ENCODE measurements at regions not wholly inside any gene's neighbourhood (a gene's known extent, or its start where the extent isn't known, plus 50 kb on each side); places are given as distances from the start of the nearest gene placed in this dataset.

DNA sequence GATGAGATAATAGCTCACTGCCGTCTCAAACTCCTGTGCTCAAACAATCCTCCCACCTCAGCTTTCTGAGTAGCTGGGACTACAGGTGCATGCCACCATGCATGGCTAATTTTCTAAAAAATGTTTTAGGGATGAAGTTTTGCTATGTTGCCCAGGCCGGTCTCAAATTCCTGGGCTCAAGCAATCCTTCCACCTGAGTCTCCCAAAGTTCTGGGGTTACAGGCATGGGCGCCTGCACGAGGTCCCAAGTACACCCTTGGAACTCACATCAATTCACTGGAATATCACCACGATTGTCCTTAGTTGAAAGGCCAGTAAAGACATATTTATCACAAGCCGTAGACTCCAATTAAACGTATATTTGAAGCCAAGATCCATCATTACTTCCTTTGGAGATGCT lies 184.6 kb downstream of the IRX1 start:
- Histone ChIP-seq H3K4me2 (no peak overlapping the region), H3K79me2 (ENCODE audit: insufficient read depth, low read depth) (no peaks in the 10 kb centered on the region), H3K27me3 (ENCODE audit: insufficient read depth, low read depth) (no peaks in the 10 kb centered on the region), H3K4me3 (IDR thresholded peaks at IDR 0.05; ENCODE audit: insufficient read depth, low read depth, low read length) (no peak overlapping the region), H3K36me3 (ENCODE audit: insufficient read depth) (no peaks in the 10 kb centered on the region), H3K4me1 (ENCODE audit: low read depth, poor library complexity, severe bottlenecking) (no peaks in the 10 kb centered on the region), H3K9ac (no peak overlapping the region), H4K20me1 (ENCODE audit: insufficient read depth) (no peaks in the 10 kb centered on the region), H2AFZ (ENCODE audit: low read depth) (no peak overlapping the region), H3K27ac (no peak overlapping the region)
- no peak for TF ChIP-seq CTCF (conservative IDR thresholded peaks at IDR 0.05; ENCODE audit: low read depth, low read length)

DNA sequence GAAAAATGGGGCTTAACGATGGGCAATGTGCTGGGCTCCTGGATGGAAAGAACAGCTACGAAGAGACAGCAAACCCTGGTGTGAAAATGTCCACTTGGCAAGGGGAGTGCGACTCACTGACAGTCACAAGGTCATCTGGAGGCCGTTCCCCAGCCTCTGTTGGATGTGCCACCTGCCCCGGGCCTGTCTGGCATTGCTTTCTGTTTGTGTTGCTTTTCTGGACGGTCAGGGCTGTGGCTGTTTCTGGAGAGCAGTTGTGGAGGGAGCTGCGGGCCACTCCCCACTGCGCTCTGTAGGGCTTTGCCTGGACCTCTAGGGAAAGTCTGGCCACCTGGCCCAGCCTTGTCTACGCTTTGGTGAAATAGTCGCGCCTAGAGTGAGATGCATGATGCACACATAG lies 185.3 kb downstream of the IRX1 start:
- Histone ChIP-seq H3K27ac (no peak overlapping the region), H3K4me3 (IDR thresholded peaks at IDR 0.05; ENCODE audit: insufficient read depth, low read depth, low read length) (no peak overlapping the region), H3K4me1 (ENCODE audit: low read depth, poor library complexity, severe bottlenecking) (no peaks in the 10 kb centered on the region), H3K9ac (no peak overlapping the region), H4K20me1 (ENCODE audit: insufficient read depth) (no peaks in the 10 kb centered on the region), H3K4me2 (no peak overlapping the region), H2AFZ (ENCODE audit: low read depth) (no peak overlapping the region), H3K79me2 (ENCODE audit: insufficient read depth, low read depth) (no peaks in the 10 kb centered on the region), H3K36me3 (ENCODE audit: insufficient read depth) (no peaks in the 10 kb centered on the region), H3K27me3 (ENCODE audit: insufficient read depth, low read depth) (no peaks in the 10 kb centered on the region)
- no peak for TF ChIP-seq CTCF (conservative IDR thresholded peaks at IDR 0.05; ENCODE audit: low read depth, low read length)

- no peaks in the 10 kb centered on the region for H4K20me1 ChIP-seq (ENCODE audit: insufficient read depth)
- no peak overlapping the region for H3K4me2 ChIP-seq
- no peak overlapping the region for H3K9ac ChIP-seq
- H3K4me3 ChIP-seq (IDR thresholded peaks at IDR 0.05; ENCODE audit: insufficient read depth, low read depth, low read length) = no peak overlapping the region
- H3K4me1 ChIP-seq (ENCODE audit: low read depth, poor library complexity, severe bottlenecking) = no peaks in the 10 kb centered on the region
- no peaks in the 10 kb centered on the region for H3K79me2 ChIP-seq (ENCODE audit: insufficient read depth, low read depth)
- no peak overlapping the region for H3K27ac ChIP-seq
- H2AFZ ChIP-seq (ENCODE audit: low read depth) = no peak overlapping the region
- H3K27me3 ChIP-seq (ENCODE audit: insufficient read depth, low read depth) = no peaks in the 10 kb centered on the region
- TF ChIP-seq CTCF (conservative IDR thresholded peaks at IDR 0.05; ENCODE audit: low read depth, low read length) = no peak
- no peaks in the 10 kb centered on the region for H3K36me3 ChIP-seq (ENCODE audit: insufficient read depth)
These were observed 189.2 kb downstream of the IRX1 start for GRCh38 chr5:3784854-3785253.

DNA sequence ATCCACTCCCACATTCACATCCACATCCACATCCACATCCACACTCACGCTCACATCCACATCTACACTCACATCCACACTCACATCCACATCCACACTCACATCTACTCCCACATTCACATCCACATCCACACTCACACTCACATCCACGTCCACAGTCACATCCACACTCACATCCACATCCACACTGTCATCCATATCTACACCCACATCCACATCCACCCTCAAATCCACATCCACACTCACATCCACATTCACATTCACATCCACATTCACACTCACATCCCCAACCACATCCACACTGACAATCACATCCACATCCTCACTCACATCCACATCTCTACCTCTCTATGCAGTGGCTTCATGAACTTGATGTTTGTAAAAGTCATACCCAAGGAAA lies 190.5 kb downstream of the IRX1 start:
- Histone ChIP-seq H3K27ac (no peak overlapping the region), H2AFZ (ENCODE audit: low read depth) (no peak overlapping the region), H3K4me1 (ENCODE audit: low read depth, poor library complexity, severe bottlenecking) (no peaks in the 10 kb centered on the region), H3K4me3 (IDR thresholded peaks at IDR 0.05; ENCODE audit: insufficient read depth, low read depth, low read length) (no peak overlapping the region), H3K79me2 (ENCODE audit: insufficient read depth, low read depth) (no peaks in the 10 kb centered on the region), H4K20me1 (ENCODE audit: insufficient read depth) (no peaks in the 10 kb centered on the region), H3K36me3 (ENCODE audit: insufficient read depth) (no peaks in the 10 kb centered on the region), H3K27me3 (ENCODE audit: insufficient read depth, low read depth) (no peaks in the 10 kb centered on the region), H3K9ac (no peak overlapping the region), H3K4me2 (no peak overlapping the region)
- no peak for TF ChIP-seq CTCF (conservative IDR thresholded peaks at IDR 0.05; ENCODE audit: low read depth, low read length)
